Activated naive CD8-positive, alpha-beta T cell treated with anti-CD3 and anti-CD28 coated beads, Interleukin-2, amount 10 ng/mL, durations not matched to agents 7 days and 5 days (primary cell): ENCODE measurements at regions not wholly inside any gene's neighbourhood (a gene's known extent, or its start where the extent isn't known, plus 50 kb on each side); places are given as distances from the start of the nearest gene placed in this dataset.
A peak's percentile ranks its signal among the peaks of the same experiment; 100 is the strongest.

Source experiments
- ATAC-seq: fragments of 150-1000 bp; cut with Tn5 transposase; one replicate; pipeline ENCODE4 v1.10.0; 2021; ENCODE audit warnings: low read depth, moderate library complexity
- POLR2A ChIA-PET: fragments of 350-600 bp; sonication (Branson Sonifier 250); formaldehyde crosslinking; loops from one replicate; lab custom pipeline; 2021; ENCODE audit warnings: antibody characterized with exemption; lab: Charles Lee
- DNase-seq: peaks from one replicate; pipeline ENCODE4 v3.0.0; 2021
- H3K27ac Mint-ChIP-seq: one replicate; pipeline ENCODE4 v1.8.0; 2022; ENCODE audit warnings: mild to moderate bottlenecking, mixed read lengths
- H3K27me3 Mint-ChIP-seq: one replicate; pipeline ENCODE4 v1.8.0; 2022; ENCODE audit warnings: mild to moderate bottlenecking, moderate library complexity, mixed read lengths
- H3K36me3 Mint-ChIP-seq: one replicate; pipeline ENCODE4 v1.8.0; 2021; ENCODE audit warnings: mild to moderate bottlenecking, mixed read lengths
- H3K4me1 Mint-ChIP-seq: one replicate; pipeline ENCODE4 v1.8.0; 2021; ENCODE audit warnings: mixed read lengths
- H3K4me3 Mint-ChIP-seq: one replicate; pipeline ENCODE4 v1.8.0; 2022; ENCODE audit warnings: mild to moderate bottlenecking, moderate library complexity, mixed read lengths
- H3K9me3 Mint-ChIP-seq: one replicate; pipeline ENCODE4 v1.8.0; 2021; ENCODE audit warnings: mixed read lengths

- Mint-ChIP-seq H3K27ac (no peak overlapping the region), H3K4me3 (no peak overlapping the region), H3K27me3 (no peaks in the 10 kb centered on the region), H3K4me1 (no peaks in the 10 kb centered on the region), H3K9me3 (no peaks in the 10 kb centered on the region), H3K36me3 (no peaks in the 10 kb centered on the region)
- POLR2A ChIA-PET: no interaction called here
- DNase-seq (no peak), ATAC-seq (no peak)
Observed at GRCh38 chr18:73891572-73892421, 255.8 kb downstream of the FBXO15 start.

DNA sequence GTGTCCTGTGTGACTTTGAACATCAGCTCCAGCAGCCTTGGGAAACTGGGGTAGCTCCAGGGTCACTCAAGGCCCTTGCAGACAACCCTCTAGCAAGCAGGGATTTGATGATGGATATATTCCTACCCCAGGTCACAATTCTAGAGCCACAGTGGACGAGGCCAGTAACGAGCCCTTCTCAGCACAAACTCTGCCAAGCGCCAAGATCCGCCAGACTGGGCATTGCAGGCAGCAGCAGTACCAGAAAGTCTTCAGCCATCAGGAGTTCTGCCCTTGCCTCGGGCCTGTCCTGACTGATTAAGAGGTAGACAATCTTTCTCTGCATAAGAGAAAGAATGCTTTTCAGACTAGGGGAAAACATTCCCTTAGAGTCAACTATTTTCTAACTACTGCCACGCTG, 259.1 kb downstream of the FBXO15 start:
- peaks cover 2% of the 10 kb centered on the region for H3K27me3 Mint-ChIP-seq
- ATAC-seq (no peak), DNase-seq (no peak)
- H3K27ac Mint-ChIP-seq: no peak overlapping the region
- no peaks in the 10 kb centered on the region for H3K4me1 Mint-ChIP-seq
- H3K36me3 Mint-ChIP-seq: no peaks in the 10 kb centered on the region
- H3K4me3 Mint-ChIP-seq: no peak overlapping the region
- POLR2A ChIA-PET: no interaction called here
- H3K9me3 Mint-ChIP-seq: no peaks in the 10 kb centered on the region

- H3K4me3 Mint-ChIP-seq: no peak overlapping the region
- H3K9me3 Mint-ChIP-seq: no peaks in the 10 kb centered on the region
- POLR2A ChIA-PET: no interaction called here
- H3K27ac Mint-ChIP-seq: no peak overlapping the region
- H3K4me1 Mint-ChIP-seq: no peaks in the 10 kb centered on the region
- ATAC-seq (no peak), DNase-seq (no peak)
- no peaks in the 10 kb centered on the region for H3K36me3 Mint-ChIP-seq
- H3K27me3 Mint-ChIP-seq: peaks cover 2% of the 10 kb centered on the region
Observed at GRCh38 chr18:73887801-73888200, 259.8 kb downstream of the FBXO15 start.

GRCh38 chr18:73884868-73885267, 262.8 kb downstream of the FBXO15 start:
- Mint-ChIP-seq H3K27me3 (peaks cover 2% of the 10 kb centered on the region), H3K27ac (no peak overlapping the region), H3K36me3 (no peaks in the 10 kb centered on the region), H3K9me3 (peaks cover 4% of the 10 kb centered on the region), H3K4me3 (no peak overlapping the region), H3K4me1 (peaks cover 3% of the 10 kb centered on the region)
- POLR2A ChIA-PET: interaction anchor here (1.0 kb wide), 1 partner anchor 224 kb away, joined by 3 read pairs; no protein-coding TSS in a partner anchor
- ATAC-seq (no peak), DNase-seq (no peak)

GRCh38 chr18:73881396-73881917, 266.2 kb downstream of the FBXO15 start:
- ATAC-seq (no peak), DNase-seq (no peak)
- Mint-ChIP-seq H3K4me3 (no peak overlapping the region), H3K4me1 (peaks cover 3% of the 10 kb centered on the region), H3K9me3 (peaks cover 5% of the 10 kb centered on the region), H3K36me3 (peaks cover 2% of the 10 kb centered on the region), H3K27me3 (peaks cover 2% of the 10 kb centered on the region), H3K27ac (no peak overlapping the region)
- POLR2A ChIA-PET: no interaction called here

DNA sequence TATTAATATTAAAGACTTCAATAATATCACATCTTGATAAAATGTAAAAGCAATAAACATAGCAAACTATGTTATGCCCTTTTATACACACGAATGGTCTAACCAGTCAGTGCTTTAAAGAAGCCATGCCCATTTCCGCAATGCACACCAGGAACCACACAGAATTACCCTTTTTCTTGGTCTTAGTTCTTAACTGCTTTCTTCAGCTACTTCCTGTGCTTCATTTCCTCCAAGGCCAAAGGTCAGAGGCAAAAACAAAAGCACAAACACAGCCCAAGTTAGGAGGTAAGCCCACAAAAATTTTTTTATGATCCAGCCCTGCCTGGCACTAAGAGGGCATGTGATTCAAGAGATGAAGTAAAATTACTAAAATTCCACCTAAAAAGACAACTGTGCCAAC, 267.2 kb downstream of the FBXO15 start:
- DNase-seq (no peak), ATAC-seq (no peak)
- Mint-ChIP-seq H3K4me1 (peaks cover 3% of the 10 kb centered on the region), H3K36me3 (peaks cover 2% of the 10 kb centered on the region), H3K27me3 (peaks cover 2% of the 10 kb centered on the region), H3K9me3 (peaks cover 5% of the 10 kb centered on the region), H3K27ac (peak overlapping the region; percentile 54), H3K4me3 (no peak overlapping the region)
- POLR2A ChIA-PET: no interaction called here

GRCh38 chr18:73879766-73880165, 267.9 kb downstream of the FBXO15 start:
- DNase-seq: no peak
- H3K4me3 Mint-ChIP-seq: no peak overlapping the region
- POLR2A ChIA-PET: no interaction called here
- peaks cover 2% of the 10 kb centered on the region for H3K36me3 Mint-ChIP-seq
- peaks cover 4% of the 10 kb centered on the region for H3K27me3 Mint-ChIP-seq
- H3K9me3 Mint-ChIP-seq: peaks cover 5% of the 10 kb centered on the region
- no peak for ATAC-seq
- H3K27ac Mint-ChIP-seq: no peak overlapping the region
- peaks cover 3% of the 10 kb centered on the region for H3K4me1 Mint-ChIP-seq

DNA sequence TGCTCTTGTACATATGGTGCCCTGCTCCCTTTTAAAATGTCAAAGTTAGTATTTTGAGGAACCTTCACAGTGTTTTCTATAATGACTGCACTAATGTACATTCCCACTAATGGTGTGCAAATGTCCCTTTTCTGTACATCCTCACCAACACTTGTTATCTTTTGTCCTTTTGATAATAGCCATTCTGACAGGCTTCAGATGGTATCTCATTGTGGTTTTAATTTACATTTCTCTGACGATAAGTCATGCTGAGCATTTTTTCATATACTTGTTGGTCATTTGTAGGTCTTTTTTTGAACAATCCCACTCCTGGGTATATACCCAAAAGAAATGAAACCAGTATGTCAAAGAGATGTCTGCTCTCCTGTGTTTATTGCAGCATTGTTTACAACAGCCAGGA, 268.3 kb downstream of the FBXO15 start:
- H3K36me3 Mint-ChIP-seq: peaks cover 2% of the 10 kb centered on the region
- POLR2A ChIA-PET: no interaction called here

GRCh38 chr18:73869182-73869581, 278.5 kb downstream of the FBXO15 start:
- DNase-seq (no peak), ATAC-seq (no peak)
- Mint-ChIP-seq H3K27ac (no peak overlapping the region), H3K4me1 (no peaks in the 10 kb centered on the region), H3K9me3 (no peaks in the 10 kb centered on the region), H3K36me3 (no peaks in the 10 kb centered on the region), H3K27me3 (peaks cover 18% of the 10 kb centered on the region), H3K4me3 (no peak overlapping the region)
- POLR2A ChIA-PET: no interaction called here

More for the DNA sequence above, 268.3 kb downstream of the FBXO15 start:
- Mint-ChIP-seq H3K27me3 (peaks cover 5% of the 10 kb centered on the region), H3K4me3 (no peak overlapping the region), H3K4me1 (peaks cover 3% of the 10 kb centered on the region), H3K9me3 (peaks cover 5% of the 10 kb centered on the region), H3K27ac (no peak overlapping the region)
- DNase-seq (no peak), ATAC-seq (no peak)

GRCh38 chr18:73861771-73862170, 285.9 kb downstream of the FBXO15 start:
- peaks cover 5% of the 10 kb centered on the region for H3K4me1 Mint-ChIP-seq
- no peak overlapping the region for H3K27ac Mint-ChIP-seq
- DNase-seq (no peak), ATAC-seq (no peak)
- H3K27me3 Mint-ChIP-seq: peaks cover 15% of the 10 kb centered on the region
- POLR2A ChIA-PET: no interaction called here
- H3K4me3 Mint-ChIP-seq: peak overlapping the region; percentile 12
- no peaks in the 10 kb centered on the region for H3K36me3 Mint-ChIP-seq
- no peaks in the 10 kb centered on the region for H3K9me3 Mint-ChIP-seq

DNA sequence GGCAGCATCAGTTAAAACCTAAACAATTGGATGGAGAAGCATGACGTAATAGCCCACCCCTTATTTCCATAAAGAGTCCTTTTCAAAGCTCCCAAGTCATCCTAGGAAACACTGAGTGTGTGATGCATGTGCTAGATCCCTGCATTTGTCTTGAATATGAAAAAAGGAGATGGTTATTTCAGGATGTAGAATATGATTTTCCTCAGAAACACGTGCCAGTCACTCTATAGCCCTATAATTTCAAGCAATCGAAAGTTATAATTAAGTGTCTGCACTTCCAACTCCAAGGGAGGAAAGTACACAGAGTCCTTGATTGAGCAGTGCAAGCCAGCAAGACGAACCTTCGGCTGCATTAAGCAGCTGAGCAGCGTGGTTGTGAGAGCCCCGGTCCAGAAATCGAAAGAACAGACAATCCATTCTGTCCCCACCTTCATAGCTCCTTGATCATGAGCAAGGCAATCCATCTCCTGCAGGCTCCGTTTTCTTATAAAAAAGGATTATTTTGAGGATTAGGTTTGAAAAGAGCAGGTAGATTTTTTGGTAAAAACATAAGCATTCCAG, 287.7 kb downstream of the FBXO15 start:
- Mint-ChIP-seq H3K4me1 (peaks cover 5% of the 10 kb centered on the region), H3K9me3 (no peaks in the 10 kb centered on the region), H3K27me3 (peaks cover 15% of the 10 kb centered on the region), H3K36me3 (no peaks in the 10 kb centered on the region), H3K4me3 (no peak overlapping the region), H3K27ac (no peak overlapping the region)
- ATAC-seq (no peak), DNase-seq (no peak)
- POLR2A ChIA-PET: no interaction called here

- no peaks in the 10 kb centered on the region for H3K36me3 Mint-ChIP-seq
- H3K4me3 Mint-ChIP-seq: no peak overlapping the region
- DNase-seq (no peak), ATAC-seq (no peak)
- no peaks in the 10 kb centered on the region for H3K4me1 Mint-ChIP-seq
- H3K27ac Mint-ChIP-seq: no peak overlapping the region
- no peaks in the 10 kb centered on the region for H3K9me3 Mint-ChIP-seq
- POLR2A ChIA-PET: no interaction called here
- H3K27me3 Mint-ChIP-seq: peaks cover 2% of the 10 kb centered on the region
Observed at GRCh38 chr18:73852789-73853549, 294.7 kb downstream of the FBXO15 start.

DNA sequence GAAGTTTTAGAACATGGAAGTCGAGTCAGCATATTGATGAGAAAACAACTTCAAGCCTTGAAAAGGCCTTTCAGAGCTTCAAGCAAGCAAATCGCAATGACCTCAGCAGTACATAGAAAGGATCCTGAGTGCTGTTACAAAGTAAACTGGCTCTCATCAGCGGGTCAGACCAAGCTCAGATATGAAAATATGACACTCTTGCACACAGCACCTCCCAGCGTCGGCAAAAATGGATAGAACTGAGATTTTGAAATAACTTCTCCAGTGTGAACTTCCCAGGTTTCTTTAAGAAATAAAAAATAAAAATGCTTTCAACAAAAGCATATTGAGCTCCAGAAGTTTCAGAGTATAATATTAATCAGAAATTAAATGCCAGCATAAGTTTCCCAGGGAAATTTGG, 296.9 kb downstream of the FBXO15 start:
- ATAC-seq: no peak
- POLR2A ChIA-PET: no interaction called here
- no peak overlapping the region for H3K27ac Mint-ChIP-seq
- no peaks in the 10 kb centered on the region for H3K4me1 Mint-ChIP-seq
- no peak for DNase-seq
- no peaks in the 10 kb centered on the region for H3K27me3 Mint-ChIP-seq
- no peaks in the 10 kb centered on the region for H3K36me3 Mint-ChIP-seq
- H3K4me3 Mint-ChIP-seq: no peak overlapping the region
- no peaks in the 10 kb centered on the region for H3K9me3 Mint-ChIP-seq
